ENCODE measurements at regions not wholly inside any gene's neighbourhood (a gene's known extent, or its start where the extent isn't known, plus 50 kb on each side); places are given as distances from the start of the nearest gene placed in this dataset.

DNA sequence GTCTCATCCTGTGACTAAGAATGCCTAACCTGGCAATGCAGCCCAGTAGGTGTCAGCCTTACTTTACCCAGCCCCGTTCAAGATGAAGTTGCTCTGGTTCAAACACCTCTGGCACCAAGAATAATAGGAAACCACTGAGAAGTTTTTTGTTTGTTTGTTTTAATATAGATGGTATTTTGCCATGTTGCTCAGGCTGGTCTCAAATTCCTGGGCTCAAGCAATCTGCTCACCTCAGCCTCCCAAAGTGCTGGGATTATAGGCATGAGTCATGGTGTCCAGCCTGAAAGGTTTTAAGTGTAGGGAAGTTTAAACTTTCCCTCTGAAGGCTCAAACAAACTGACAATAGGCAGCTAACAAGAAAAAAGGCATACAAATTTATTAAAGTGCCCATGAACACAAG lies 51.2 kb upstream of the ABCC4 start:
- DNase-seq: no peak

DNA sequence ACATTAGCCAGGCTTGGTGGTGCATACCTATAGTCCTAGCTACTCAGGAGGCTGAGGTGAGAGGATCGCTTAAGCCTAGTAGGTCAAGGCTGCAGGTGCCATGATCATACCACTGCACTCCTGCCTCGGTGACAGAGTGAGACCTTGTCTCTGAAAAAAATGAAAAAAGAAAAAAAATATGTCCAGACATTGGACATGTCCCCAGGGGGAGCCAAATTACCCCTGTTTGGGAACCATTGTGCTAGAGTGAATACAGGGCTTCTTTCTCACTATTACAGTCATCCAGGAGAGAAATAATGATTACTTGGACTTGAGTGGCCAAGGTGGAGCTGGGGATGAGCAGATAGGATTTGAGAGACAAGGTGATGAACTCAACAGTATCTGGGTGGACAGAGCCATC lies 52.9 kb upstream of the ABCC4 start:
- no peak for DNase-seq

DNA sequence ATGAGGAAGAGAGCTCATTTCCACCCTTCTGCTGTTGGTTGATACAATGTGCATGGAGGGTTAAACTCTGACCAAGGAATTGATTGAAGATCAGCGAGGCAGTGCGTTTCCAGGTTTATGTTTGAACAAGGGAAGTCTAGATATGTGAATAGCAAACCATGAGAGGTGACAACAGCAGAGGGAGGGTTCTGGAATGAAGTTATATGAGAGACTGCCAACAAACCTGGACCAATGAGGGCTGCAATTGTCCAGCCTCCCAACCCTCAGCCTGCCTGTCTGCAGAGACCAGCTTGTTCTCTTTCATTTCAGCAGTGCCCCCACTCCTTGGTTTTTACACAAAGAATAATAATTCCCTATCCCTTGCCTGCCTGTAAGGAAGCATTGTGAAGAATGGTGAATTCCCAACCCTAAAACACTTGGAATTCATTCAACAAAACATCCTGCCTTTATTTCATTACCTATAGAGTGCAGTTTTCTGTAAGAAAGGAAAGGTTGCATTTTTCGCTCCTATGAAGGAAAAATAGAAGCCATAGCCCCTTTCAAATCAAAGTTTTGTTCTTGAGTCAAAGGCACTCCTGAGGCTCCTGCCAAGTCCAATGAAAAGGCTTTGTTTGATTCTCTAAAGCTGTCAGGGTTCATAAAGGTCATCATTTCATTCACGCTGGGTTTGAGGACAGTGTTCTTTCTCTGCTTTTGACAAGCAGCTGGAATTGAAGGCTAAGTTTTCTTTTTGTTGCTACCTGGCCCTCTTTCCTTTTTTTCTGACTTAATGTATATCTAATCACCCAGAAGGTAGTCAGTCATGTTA lies 53.6 kb upstream of the ABCC4 start:
- no peak for DNase-seq

DNA sequence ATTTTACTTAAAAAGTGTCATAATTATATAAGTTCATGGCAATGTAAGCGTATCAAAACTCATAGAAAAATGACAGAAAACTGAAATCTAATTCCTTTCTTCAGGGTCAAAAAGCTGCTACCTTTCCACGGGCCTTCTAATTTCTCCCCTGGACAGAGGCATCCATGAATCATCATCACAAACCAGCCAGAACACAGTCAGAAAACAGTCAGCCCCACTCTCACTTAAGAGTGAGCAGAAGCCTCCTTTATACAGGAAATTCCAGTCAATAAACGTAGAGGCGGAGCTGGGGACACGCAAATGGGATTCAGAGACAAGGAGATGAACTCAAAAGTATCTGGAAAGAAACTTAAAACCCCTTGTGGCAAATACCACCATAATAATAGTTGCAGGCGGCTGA lies 54.2 kb upstream of the ABCC4 start:
- no peak for DNase-seq

DNA sequence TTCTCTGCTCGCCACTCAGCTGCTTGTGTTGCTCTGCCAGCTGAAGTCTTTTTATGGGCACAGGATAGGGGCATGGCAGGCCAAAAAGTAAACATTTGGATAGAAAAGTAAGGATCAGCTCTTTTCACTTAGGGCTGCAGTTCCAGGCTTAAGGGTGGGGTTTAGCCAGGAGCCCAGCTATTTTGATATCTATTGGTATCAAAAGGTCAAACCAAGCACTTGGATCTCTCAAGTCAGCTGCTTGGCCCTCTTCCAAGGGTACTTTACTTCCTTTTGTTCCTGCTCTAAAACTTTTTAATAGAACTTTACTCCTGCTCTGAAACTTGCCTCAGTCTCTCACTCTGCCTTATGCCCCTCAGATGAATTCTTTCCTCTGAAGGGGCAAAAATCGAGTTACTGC lies 55.7 kb upstream of the ABCC4 start:
- DNase-seq: no peak

DNA sequence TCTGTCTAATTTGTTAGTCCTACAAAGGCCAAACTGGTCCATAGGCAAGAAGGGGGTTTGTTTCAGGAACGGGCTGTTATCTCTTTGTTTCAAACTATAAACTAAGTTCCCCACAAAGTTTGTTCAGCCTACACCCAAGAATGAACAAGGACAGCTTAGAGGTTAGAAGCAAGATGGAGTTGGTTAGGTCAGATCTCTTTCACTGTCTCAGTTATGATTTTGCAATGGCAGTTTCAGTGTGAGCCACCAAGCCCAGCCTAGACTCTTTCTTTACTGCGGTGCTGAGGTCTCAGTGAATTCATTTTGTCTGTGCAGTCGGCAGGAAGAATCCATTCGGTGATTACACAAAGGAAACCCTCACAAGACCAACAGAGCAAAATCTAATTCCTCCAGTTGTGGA lies 56.6 kb upstream of the ABCC4 start:
- DNase-seq: no peak

DNA sequence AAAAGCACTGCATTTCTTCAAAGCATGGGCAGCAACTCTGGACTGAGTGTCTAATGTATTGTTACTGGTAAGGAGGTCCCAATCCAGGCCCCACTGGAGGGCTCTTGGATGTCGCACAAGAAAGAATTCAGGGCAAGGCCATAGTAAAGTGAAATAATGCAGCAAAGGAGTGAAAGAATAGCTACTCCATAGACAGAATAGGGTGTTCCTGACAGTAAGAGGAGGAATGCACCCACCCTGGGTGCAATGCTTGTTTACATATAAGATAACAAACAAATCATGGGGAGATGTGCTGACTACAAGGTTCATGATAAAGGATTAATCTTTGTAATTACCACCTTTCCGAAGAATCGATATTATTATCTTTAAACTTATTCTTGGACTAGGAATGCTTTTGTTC lies 58.8 kb upstream of the ABCC4 start:
- no peak for DNase-seq

DNA sequence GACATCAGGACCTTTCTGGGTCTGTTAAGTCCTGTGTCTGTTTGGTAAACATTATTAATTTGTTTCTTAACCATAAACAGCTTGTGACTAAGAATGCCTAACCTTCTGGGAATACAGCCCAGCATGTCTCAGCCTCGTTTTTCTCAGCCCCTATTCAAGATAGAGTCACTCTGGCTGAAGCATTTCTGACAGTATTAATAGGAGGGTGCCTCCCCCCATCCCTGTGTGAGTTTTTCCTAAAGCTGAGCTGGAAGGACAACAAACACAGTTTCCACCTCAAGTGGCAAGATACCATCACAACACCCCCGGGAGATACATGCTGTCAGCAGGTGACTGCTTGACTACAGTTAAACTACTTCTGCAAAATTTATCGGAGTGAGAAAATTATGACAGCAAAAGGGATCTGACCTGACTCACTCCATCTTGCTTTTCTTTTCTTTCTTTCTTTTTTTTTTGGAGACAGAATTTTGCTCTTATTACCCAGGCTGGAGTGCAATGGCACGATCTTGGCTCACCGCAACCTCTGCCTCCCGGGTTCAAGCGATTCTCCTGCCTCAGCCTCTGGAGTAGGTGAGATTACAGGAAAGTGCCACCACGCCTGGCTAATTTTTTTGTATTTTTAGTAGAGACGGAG lies 59.3 kb upstream of the ABCC4 start:
- no peak for DNase-seq

DNA sequence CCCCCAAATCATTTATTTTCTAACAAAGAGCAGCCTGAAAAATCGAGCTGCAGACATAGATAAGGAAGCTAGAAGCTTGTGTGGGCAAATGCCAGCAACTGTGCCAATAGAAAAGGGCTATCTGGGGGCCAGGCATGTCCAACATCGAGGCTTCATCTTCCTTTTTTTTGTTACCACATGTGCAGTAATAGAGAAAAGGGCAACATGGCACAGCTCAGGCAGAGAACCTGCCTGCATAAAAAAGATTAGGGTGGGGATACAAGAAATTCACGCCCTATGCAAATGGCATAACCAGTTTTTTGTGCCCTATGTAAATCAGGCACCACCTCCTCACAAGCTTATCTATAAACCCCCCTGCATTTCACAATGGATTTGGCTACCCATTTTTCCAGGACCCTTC lies 60.4 kb upstream of the ABCC4 start:
- no peak for DNase-seq

DNA sequence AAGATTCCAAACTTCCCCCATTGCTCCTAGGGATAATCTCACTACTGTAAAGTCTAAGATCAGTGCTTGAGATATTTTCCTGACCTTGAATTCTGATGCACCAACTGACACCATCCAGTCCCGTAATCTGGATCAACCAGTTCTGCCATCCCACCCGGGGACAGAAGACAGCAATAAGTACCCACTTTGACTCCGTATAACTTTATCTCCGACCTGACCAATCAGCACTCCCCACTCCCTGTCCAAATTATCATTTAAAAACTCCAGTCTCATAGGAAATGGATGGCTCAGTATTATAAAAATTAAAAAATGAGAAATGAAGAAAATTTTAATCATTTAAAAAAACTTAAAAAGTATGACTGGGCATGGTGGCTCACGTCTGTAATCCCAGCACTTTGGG lies 61.4 kb upstream of the ABCC4 start:
- DNase-seq: no peak

DNA sequence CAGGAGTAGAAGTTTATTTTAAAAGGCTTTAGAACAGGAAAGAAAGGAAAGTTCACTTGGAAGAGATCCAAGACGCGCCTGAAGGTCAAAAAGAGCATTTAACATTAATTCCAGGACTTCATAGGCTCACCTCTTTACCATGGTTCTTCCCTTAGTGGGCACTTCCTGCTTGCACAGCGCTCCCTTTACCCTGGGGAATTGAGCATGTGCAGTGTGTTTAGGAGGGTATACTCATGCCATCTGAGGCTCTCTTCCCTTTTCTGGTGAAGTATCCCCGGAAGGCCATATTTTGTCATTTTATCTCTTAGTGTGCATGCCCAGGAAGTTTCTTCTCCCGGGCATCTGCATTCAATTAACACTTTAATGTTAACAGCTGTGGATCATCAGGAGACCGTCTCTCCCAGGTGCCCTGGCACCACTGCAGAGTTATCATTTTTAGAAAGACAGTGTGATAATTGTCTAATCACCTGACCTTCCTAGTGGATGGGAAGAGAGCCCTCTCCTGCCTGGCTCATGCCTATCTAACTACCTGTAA lies 66.1 kb upstream of the ABCC4 start:
- DNase-seq: no peak

DNA sequence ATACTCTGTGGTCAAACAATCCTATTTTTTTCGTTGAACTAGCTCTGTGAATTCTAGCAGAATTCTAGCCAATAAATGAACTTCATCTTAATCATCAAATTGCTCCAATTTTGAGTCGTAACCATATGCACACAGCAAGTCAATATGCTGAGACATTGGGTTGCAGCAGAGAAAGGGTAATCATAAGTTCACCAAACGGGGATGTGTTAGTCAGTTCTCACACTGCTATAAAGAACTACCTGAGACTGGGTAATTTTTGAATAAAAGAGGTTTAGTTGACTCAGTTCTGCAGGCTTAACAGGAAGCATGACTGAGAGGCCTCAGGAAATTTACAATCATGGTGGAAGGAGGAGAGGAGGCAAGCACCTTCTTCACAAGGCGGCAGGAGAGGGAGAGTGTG lies 67.7 kb upstream of the ABCC4 start:
- no peak for DNase-seq

DNA sequence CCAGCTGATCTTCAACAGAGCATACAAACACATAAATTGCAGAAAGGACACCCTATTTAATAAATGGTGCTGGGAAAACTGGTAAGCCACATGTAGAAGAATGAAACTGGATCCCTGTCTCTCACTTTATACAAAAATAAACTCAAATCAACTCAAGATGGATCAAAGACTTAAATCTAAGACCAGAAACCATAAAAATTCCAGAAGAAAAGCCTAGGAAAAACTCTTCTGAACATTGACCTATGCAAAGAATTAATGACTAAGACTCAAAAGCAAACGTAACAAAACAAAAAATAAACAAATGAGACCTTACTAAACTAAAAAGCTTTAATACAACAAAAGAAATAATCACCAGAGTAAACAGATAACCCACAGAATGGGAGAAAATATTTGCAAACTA lies 74.5 kb upstream of the ABCC4 start:
- no peak for DNase-seq

DNA sequence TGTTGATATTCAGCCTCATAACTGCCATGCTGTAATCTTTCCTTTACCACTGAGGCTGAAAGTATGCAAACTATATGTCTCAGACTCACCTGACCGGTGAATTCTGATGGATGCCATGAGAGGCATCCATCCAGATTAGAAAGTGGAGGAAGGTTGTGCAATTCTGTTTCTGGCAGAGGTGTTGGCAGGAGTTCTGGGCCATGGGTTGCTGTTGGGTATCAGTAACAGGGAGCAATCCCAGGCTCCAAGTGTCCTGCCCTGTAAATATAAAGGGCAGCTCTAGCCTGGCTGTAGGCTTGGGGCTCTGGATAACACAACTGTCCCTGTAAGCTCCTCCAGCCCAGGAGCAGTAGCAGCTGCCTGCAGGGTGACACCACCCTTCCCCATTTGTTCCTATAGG lies 77.4 kb upstream of the ABCC4 start:
- DNase-seq: no peak

DNA sequence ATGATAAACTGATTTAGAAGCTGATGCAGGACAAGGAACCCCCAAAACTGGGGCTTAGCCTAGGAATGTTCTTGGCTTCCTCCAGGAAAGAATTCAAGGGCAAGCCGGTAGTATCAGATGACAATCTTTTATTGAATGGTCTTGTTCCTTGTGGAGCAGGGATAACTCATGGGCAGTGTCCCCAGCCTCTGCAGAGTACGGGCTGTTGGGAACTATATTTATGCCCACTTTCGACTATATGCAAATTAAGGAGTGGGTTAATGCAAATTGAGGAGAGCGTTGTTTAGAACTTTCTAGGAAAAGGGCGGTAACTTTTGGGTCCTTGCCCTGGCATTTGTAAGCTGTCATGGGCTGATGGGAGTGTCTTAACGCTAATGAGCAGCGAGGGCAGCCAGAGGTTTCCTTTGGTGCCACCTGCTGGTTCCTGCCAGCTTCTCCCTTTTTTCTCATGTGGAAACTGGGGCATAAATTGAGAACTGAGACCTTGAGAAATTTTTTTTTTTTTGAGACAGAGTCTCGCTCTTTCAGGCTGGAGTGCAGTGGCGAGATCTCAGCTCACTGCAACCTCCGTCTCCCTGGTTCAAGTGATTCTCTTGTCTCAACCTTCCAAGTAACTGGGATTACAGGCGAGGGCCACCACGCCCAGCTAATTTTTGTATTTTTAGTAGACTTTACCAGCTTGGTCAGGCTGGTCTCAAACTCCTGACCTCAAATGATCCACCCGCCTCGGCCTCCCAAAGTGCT lies 79.4 kb upstream of the ABCC4 start:
- DNase-seq: peak; percentile 16

DNA sequence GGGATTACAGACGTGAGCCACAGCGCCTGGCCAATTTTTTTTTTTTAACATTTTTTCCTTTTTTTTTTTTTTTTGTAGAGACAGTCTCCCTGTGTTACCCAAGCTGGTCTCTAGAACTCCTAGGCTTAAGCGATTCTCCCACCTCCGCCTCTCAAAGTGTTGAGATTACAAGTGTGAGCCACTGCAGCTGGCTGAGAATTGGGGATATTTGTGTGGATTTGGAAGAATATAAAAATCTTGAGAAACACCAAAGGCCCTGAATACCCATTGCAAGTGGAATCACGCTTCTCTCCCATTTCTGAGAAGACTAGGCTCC lies 79.9 kb upstream of the ABCC4 start:
- DNase-seq: no peak

DNA sequence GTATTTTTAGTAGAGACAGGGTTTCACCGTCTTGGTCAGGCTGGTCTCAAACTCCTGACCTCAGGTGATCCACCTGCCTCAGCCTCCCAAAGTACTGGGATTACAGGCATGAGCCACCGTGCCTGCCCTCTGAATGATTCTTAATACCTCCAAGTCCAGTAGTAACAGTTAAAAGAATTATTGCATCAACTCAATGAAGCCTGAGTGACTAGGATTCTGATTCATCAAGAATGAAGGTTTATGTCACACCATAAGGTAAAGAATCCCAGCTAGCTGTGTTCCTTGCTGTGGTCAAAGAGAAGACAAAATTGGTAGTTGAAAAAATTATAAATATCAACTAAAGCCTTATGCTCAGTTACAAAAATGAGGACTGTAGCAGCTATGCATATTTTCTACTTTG lies 81.2 kb upstream of the ABCC4 start:
- no peak for DNase-seq

DNA sequence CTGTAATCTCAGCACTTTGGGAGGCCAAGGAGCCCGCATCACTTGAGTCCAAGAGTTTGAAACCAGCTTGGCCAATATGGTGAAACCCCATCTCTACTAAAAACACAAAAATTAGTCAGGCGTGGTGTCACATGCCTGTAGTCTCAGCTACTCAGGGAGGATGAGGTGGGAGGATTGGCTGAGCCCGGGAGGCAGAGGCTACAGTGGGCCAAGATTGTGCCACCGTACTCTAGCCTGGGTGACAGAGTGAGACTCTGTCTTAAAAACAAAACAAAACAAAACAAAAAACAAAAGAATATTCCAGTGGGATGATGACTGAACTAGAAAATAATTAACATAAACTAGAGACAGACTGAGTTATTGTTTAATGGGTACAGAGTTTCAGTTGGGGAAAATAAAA lies 81.7 kb upstream of the ABCC4 start:
- DNase-seq: no peak

DNA sequence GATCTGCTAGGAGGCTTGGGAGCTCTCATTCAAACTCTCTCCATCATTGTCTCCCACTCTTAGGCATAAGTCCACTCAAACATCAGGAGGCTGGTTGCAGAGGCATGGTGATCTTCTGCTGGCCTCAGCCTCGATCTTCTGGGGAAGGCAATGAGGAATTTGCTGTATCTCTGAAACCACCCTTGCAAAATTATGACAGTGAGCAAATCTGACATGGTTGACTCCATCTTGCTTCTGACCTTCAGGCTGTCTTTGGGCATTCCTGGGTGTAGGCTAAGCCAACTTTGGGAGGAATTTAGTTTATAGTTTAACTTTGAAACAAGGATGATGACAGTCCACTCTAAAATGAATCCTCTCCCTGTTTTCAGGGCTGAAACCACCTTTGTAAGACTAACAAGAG lies 84.1 kb upstream of the ABCC4 start:
- DNase-seq: no peak

DNA sequence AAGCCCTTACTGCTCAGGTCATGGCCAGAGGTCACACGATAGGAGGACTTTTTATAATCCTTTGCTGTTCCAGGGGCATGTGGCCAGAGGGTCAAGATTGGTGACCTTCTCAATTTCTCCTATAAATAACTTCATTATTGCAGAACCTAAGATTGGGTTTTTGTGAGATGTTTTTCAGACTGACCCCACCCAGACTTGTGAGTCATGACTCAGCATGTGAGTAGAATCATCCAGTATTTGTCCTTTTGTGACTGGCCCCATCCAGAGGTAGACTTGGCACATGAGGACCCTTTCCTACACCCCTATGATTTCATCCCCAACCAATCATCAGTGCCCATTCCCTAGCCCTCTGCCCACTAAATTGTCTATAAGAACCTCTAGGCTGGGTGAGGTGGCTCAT lies 84.5 kb upstream of the ABCC4 start:
- DNase-seq: no peak

DNA sequence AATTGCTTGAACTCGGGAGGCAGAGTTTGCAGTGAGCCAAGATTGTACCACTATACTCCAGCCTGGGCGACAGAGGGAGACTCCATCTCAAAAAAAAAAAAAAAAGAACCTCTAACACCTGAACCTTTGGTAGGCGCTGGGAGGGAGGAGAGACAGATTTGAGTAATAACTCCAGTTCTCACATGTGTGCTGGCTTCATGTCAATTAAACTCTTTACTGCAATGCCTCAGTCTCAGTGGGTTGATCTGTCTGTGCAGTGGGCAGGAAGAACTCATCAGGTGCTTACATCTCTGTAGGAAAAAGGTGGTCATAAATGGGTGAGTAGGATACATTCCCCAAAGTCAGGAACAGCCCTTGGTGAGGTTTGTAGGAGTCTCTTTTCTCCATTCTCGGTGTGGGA lies 85.1 kb upstream of the ABCC4 start:
- DNase-seq: no peak

DNA sequence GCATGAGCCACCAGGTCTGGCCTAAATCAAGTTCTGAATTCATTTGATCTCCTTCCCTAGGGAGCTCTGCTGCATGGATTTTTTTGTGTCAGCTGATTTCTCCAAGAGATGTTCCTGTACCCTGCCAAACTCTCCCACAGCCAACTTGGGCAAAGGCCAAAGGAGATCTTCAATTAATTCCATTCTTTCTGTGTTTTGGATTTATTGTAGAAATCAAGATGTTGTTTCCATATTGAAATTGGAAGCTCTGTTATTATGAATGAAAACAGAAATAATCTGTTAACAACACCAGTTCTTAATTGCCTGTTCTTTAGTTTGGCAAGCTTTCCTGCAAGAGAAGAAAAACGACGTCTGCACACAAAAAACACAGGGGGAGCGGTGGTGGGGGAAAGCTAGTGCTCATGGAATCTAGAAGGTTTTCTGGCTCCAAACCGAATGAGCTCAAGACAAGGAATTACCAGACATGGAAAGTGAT lies 86.5 kb upstream of the ABCC4 start:
- DNase-seq: no peak

DNA sequence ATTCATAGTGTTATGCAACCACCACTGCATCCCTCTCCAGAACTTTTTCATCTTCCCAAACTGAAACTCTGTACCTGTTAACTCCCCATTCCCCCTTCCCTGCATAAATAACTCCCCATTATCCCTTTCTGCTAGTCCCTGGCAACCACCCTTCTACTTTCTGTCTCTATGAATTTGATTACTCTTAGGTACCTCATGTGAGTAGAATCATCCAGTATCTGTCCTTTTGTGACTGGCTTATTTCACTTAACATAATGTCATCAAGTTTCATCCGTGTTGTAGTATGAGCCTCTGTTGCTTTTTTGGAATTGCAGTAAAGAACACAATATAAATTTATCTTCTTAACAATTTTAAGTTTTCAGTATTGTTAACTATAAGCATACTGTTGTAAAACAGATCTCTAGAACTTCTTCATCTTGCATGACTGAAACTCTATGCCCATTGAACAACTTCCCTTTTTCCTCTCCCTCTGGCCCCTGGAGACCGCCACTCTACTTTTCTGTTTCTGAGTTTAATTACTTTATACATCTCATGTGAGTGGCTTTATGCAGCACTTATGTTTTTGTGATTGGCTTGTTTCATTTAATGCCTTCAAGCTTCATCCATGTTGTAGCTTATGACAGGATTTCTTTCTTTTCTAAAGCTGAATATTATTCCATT lies 87.3 kb upstream of the ABCC4 start:
- DNase-seq: no peak

DNA sequence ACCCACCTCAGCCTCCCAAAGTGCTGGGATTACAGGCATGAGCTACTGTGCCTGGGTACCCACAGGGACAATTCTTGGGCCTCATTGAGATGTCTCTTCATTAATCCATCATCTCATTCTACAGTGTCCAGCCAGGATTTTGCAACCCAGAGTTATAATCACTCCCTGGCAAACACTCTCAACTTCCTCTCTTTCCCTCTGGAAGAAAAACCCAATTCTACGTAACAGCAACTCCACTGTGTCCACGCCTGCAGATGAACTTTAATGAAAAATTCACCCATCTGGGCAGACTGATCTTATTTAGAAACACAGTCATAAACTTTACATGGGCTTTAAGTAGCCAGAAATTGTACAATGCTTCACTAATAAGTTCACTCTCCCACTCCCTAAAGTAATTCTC lies 90.1 kb upstream of the ABCC4 start:
- no peak for DNase-seq
